ENCODE measurements at regions not wholly inside any gene's neighbourhood (a gene's known extent, or its start where the extent isn't known, plus 50 kb on each side); places are given as distances from the start of the nearest gene placed in this dataset.
"Not testable (repeated sequence)": the region's sequence is repeated elsewhere in the genome, so short reads cannot be mapped to it uniquely, and the experiment has no call there.

DNA sequence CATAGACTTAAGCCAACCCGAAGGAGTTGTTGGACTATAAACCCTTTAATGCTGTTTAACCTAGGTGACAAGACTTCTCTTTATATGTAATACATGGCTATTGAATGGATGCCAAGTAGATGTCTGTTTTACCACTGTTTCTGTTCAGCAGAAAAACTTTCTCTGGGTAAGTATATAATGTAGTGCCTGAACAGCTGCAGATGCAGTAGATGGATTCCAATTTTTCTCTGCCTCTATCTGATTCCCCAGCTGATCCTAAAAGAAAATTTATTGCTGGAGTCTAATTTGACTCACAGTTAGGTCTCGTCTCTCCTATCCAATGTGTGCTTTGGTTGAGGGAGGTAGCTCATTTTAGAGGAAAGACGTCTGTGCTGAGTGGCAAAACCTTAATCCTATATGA lies 256.5 kb upstream of the CBLB start:
- no peak for DNase-seq

DNA sequence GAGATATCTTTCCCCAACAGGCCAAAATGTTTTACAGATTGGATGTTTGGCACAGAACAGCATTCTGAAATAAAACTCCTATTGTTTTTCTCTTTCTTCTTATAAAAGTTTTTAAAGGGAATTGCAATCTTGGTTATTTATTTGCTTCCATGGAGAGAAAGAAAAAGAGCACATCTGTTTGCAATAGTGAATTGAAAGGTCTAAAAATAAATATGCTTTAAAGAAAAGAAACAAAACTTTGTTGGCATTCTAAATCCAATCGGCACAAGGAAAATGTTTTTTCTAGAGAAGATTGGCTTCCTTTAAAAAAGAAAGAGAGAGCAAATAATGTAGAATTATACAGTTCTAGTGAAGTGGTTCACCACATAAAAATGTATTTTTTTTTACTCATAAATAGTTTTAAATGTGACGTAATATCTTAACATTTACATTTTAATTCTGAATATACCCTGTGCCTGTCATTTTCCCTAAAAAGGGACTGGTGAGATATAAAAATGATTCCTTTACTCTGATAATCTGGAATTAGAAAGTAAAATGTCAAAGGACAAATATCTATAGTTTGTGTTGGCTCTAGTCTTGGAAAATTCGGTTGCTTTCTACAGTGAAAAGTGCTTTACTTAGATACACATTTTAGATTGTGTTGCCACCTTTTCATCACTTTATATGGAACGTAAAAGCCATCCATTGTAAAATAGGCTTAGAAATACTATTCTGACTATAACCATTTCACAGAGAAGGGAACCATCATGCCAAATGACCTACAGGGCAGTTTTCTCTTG lies 257.4 kb upstream of the CBLB start:
- DNase-seq = no peak

DNA sequence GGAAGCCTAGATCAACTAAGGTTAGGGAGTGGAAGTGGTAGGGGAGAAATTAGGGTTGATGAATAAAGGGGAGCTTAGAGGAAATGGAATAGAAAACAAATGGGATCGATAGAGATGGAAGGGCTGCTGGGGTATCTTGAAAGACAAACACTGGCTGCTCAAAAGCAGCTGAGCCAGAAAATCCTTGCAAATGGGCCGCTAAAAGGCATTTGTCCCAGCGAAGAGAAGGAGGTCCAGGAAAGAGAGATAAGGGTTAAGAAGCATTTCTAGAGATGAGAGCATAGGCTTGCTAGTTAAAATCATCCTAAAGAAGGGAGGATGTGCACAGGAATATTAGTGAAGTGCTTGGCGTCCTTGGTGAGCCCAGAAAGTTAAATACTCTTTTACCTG lies 258.0 kb upstream of the CBLB start:
- no peak for DNase-seq

DNA sequence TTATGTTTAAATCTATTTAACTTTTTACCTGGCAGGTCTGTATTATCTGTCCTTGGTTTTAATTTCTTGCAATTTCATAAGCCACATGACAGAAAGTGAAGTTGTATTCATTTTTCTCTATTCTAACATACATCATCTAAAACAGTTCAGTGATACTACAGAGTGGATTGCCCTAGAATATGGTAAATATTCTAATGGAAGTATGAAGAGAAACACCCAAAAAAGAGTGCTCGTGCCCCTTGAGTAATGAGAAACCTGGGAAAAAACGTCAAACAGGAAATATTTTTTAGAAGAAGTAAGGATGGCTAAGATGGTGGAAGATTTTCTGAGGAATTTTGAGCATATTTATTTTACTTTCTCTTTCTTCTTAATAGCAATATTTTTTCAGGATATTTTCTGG lies 261.1 kb upstream of the CBLB start:
- no peak for DNase-seq

DNA sequence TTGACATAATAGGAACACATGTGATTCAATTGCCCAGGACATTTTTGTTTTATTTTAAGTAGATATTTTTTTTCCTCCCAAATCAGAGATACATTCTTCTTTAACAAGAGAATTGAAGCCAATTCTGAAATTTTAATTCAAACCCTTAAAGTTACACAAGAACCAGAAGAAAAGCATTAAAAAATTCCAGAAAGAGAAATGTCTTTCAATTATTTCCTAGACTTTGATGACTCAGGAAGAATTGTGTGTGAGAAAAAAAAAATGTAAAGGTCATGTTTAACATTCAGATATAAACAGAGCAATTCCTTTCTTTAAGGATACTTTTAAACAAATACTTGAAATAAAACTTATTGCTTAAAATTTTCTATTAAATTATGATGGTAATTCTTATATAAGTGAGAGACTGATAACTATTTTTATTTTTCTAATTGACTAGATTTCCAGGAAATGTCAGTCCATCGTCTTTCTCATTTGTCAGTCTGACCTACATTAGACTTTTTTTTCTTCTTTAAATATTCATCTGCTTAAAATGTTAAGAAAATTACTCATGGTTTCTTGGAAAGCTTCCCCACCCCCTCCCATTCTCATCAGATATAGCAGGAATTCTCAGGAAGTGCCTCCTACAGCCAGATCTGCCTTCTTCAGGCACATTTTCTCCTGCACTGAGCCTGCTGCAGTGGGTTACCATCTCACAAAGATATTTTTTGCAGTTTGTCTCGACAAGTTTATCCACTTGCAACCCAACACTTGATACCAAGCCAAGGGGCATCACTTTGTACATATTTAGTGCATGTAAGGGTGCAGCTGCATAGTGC lies 261.8 kb upstream of the CBLB start:
- DNase-seq = no peak

DNA sequence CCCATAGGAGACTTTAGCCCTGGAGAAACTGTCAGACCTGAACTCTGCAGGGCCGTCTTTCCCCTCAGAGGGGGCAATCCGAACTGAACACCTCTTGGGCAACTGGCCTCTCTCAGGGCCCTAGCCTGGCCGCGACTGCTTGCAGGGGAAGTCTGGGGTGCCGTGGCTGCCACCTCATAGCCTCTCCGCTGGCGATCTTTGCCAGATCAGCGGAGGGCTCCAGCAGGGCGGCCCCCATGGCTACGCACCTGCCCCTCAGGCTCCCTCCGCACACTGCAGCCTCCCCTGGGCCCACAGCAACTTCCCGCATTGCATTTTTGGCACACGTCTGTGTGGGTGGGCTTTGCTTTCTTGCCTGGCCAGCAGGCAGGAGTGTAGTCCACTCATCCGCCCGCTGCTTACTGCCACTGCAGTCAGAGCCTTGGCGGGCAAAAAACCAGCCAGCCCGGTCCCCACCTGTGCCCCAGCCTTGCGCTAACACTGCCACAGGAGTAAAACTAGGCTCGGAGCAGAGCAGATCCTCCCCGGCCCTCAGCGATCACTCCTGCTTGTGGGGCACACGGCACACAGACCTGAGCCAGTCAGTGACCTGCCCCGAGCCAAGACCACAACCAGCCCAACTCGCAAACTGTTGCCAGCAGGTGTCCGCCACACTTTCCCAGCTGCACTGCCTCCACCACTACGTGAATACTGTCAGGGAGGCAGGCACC lies 266.8 kb upstream of the CBLB start:
- DNase-seq = no peak

DNA sequence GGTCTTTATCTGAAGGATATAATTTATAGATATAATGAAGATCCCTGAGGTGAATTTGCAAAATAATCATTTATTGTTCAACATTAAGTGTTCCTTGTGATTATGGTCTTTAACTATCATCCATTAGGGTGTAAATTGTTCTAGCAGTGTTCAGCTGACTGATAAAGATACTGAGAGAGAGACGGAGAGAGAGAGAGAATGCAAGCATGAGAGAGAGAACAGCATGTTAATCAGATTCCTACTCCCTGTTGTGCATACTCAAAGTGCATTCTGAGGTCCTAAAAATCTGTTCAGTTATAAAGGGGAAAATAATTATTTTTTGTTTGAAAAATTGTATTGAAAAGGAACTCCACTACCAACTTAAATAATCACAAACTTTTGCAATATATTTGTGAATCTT lies 271.0 kb upstream of the CBLB start:
- DNase-seq = no peak

DNA sequence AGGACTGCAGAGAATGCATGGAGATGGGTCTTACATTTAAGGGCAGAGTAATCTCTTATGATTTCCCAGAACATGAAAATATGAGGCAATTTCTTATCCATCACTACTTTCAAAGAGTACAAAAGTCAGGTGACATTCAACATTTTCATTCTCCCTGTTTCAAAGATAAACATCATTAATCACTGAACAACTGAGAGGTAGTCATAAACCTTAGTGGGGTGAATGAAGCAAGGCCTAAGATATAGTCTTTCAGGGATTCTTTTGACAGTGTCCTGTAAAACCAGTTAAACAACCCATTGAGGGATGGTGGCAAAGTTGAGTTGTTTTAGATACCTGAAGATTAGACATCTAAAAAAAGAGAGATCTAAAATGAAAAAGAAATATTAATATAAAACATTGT lies 271.6 kb upstream of the CBLB start:
- DNase-seq = no peak

DNA sequence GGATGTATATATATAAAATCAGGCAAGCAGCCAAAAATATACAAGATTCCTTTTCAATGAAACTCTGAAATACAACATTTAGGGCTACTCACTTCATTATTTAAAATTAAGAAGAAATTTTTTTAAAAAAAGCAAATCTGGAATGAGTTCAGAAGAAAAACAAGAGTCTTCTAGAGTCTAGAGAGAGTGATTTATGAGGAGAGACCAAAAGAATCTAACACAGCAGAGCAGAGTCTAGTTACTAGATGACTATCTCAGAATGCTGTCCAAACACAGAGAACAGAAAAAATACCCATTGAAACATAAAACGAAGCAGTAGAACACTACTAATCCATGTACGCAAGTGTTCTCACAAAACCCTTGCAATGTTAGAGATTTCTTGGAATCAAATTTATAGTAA lies 275.2 kb upstream of the CBLB start:
- DNase-seq = no peak

DNA sequence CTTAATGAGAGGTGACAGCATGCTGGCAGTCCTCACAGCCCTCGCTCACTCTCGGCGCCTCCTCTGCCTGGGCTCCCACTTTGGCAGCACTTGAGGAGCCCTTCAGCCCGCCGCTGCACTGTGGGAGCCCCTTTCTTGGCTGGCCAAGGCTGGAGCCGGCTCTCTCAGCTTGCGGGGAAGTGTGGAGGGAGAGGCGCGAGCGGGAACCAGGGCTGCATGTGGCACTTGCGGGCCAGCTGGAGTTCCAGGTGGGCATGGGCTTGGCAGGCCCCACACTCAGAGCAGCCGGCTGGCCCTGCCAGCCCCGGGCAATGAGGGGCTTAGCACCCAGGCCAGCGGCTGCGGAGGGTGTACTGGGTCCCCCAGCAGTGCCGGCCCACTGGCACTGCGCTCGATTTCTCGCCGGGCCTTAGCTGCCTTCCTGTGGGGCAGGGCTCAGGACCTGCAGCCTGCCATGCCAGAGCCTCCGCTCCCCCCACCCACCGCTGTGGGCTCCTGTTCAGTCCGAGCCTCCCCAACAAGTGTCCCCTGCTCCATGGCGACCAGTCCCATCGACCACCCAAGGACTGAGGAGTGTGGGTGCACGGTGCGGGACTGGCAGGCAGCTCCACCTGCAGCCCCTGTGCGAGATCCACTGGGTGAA lies 279.7 kb upstream of the CBLB start:
- not testable (repeated sequence) for DNase-seq

DNA sequence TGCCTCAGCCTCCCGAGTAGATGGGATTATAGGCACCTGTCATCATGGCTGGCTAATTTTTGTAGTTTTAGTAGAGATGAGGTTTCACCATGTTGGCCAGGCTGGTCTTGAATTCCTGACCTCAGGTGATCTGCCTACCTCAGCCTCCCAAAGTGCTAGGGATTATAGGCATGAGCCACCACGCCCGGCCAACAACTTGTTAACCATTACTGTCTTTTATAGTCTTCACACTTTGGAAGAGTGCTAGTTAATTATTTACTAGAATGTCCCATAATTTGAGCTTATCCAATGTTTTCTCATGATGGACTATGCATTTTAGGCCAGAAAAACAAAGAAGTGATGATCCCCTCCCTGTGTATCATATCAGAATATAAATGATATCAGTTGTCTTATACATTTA lies 288.6 kb upstream of the CBLB start:
- DNase-seq = no peak

DNA sequence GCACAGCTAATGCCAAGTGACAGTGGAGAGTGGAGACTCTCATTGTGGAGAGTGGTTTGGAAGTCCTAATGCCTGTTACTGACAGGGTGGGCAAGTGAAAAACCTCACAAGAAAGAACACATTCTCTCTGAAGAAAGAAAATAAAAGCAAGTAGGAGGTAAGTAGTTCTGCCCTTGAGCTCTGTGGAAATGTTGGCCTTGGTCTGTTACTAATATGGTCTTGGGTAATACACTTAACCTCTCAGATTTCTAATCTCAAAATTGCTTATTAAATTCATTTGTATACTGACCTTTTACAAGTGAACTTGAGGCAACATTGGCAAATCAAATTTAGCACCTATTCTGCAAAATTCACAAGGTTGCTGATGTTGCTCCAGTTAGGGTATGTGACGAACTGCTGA lies 291.6 kb upstream of the CBLB start:
- DNase-seq = no peak

DNA sequence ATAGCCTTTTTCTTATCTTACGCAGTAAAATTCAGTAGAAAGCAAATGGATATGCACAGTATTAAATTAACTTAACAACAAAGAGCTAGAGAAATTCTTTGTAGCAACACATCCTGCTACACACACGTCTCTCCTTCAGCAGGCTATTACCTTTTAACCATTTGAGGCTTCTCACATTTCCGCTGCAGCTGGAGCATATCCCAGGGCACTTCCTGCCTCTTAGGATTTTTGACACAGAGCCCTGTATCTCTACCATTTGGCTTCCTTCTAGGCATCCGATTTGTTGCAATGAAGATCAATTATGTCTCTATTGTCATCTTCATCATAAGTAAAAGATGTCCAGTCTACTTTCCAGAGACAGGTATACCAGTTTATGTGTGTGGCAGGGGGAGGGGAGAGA lies 292.4 kb upstream of the CBLB start:
- DNase-seq = no peak

DNA sequence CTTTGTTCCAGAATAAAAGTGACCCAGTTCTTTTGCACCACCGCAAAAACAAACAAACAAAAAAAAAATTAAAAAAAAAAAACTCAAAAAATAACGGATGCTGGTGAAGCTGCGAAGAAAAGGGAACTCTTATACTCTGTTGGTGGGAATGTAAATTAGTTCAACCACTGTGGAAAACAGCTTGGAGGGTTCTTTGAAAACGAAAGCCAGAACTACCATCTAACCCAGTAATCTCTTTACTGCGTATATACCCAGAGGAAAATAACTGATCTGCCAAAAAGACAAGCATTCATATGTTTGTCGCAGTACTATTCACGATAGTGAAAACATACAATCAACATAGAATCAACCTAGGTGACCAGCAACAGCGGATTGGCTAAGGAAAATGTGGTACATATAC lies 298.9 kb upstream of the CBLB start:
- DNase-seq = no peak

DNA sequence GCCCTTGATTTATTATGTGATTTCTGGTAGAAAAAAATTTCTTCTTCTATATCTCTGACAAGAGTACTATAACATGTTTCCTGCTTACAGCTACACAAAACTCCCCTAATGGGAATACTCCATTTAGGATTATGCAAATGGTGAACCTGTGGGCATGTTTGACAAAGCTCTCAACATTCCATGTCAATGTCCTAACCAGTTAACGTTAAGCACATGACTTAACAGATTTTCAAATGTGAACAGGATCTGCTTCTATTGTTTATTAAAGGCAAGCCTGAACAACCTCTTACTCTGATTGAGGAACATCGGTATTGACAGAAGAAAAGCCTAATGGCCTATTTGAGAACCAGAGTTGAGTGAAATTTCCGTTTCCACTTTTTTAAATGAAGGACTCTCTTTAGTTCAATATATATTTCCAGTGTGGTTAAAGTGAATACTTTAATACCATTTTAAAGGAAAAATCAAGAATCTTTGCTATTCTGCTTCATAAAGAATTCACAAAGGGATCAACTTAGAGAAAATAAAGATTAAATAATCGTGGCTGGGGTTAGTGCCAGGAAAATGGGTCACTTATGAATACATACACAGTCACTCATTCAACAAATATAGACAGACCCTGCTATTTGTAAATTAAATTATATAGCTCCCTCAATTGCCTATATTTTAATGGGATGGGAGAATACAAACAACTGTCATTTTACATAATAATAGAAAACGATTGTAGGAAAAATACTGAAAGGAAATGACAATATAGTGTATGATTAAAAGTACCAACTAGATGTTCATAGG lies 300.3 kb upstream of the CBLB start:
- no peak for DNase-seq

DNA sequence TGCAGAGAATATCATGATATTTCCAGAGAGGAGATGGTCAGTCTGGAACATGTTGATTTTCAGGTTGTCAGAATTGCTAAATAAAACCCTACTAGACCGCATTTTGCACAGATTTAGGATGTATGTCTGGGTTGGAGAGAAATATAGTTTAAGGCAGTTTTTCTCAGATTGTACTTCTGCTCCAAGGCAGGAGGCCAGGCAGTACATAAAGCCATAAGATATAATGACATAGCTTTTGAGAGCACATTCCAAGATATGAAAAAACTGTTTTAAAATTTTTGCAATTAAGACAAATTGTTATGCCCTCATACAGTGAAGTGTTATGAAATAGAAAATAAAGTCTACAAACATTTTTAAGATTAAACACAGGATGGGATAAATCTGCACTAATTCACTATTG lies 301.8 kb upstream of the CBLB start:
- DNase-seq = no peak

DNA sequence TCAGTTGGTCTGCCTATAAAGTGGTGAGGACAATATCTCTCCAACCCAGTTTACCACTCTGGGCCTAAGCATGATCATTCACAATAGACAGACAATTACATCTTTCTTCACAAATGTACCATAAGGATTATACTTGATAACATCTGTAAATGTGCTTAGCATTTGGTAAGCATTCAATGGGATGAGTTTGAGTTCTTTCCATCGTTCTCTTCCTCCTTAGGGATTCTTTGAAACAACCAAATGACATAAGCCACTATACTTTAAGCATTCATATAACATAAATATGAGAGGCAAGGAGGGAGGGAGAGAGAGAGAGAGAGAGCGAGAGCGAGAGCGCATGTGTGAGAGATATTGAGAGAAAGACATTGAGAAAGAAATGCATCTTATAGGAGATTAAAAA lies 303.3 kb upstream of the CBLB start:
- no peak for DNase-seq

DNA sequence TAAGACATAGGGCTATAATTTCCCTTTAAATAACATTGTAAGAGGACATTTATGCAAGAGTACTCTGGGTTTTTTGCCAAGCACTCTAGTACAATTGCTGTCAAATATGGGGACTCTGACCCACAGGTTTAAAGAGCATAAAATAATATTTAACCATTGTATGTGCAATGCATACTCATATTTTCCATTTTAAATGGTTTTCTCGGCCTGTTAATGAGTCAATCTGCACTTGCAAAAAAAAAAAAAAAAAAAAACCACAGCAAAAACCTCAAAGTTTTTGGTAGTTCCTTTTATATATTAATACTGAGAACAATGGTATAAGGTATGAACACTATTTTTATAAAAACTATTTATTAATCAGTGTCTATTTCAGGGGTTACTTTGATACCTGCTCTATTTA lies 304.0 kb upstream of the CBLB start:
- DNase-seq = no peak

DNA sequence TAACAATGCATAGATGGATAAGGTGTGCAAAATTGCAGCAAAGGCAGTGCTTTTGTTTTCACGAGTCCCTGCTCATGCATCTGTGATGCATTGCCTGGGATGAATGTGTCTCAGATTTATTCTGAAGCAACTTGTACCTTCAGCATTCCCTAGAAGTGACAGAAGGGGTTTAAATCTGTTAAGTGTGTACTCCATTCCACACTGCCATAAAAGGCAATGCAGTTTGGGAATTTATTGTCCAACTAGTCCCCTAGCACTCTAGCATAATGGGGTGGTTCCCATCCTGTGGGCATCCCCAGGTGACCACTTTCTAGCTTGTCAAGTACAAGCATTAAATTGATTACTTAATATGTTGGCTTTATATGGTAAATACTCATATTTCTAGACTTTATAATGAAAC lies 306.5 kb upstream of the CBLB start:
- no peak for DNase-seq

DNA sequence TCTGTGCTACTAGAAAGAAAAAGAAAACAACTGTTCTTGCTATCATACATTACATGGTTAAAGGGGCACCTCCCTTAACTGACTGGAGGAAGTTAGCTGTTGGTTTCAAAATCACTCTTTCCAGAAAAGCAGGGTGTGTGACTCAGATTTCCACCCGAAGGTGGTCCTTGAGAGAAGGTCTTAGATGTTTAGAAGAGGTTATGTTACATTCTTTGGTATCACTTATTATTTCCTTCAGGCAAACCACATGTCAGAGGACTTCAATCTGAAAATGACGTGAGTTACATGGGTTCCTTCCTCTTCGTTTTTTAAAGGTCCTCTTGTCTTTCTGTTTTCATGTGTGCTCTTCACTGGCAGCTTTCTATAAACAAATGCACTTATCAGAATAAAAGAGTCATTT lies 307.9 kb upstream of the CBLB start:
- DNase-seq = no peak

DNA sequence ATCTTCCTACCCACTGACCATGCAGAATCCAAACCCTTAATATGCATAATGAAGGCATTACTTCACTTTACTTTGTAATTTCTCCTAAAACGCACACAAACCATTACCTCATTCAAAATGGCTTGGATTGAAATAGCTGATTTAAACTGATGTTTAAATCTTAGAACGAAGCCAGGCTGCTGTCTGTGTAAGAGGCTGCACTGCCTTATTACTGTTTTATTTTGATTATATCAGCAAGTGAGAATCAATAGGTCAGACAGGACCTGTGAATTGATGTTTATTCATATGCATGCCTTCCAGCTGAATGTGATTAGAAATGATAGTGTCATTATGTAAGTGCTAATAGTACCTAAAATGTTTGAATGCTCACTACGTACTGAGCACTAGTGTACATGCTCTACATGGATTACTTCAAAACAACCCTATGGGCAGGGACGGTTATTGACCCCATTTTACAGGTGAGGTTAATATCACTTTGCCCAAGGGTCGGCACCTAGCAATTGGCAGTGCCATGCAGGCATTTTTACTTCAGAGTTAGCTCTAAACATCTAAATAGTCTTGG lies 314.2 kb upstream of the CBLB start:
- no peak for DNase-seq

DNA sequence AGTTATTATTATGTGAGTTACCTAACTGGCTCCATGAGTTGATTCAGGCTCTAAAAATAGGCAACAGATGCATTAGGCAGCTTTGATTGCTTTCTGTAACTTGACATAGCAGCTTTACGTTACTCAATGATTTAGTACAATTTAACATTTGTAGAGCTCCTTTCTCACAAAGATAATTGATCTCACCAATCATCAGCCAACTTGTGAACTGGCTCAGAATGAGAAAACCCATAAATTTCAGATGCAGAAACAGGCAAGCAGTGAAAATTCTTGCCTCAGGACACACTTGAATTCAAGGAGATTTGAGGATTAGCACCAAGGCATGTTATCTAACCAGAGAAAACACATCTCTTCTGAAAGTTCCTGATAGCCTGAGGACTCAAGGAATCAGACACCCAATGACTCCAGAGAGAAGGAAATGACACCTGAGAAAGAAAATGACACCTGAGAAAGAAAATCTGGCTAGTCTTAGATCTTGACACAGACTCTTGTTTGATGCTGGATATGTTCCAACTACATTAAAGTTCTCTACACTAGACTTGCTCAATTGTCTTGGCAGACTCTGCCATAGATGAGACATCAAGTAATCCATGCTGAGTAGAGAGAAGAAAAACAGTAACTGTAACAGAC lies 315.1 kb upstream of the CBLB start:
- DNase-seq = no peak

Data from COR-L47 (cell line).